Activated CD4-positive, alpha-beta T cell treated with anti-CD3 and anti-CD28 coated beads, Interleukin-2, amount 50 U/mL, for 1 hour (primary cell): ENCODE measurements at regions not wholly inside any gene's neighbourhood (a gene's known extent, or its start where the extent isn't known, plus 50 kb on each side); places are given as distances from the start of the nearest gene placed in this dataset.

Experiments
- DNase-seq: peaks from one replicate; pipeline ENCODE4 v3.0.0-alpha.2; 2020

DNA sequence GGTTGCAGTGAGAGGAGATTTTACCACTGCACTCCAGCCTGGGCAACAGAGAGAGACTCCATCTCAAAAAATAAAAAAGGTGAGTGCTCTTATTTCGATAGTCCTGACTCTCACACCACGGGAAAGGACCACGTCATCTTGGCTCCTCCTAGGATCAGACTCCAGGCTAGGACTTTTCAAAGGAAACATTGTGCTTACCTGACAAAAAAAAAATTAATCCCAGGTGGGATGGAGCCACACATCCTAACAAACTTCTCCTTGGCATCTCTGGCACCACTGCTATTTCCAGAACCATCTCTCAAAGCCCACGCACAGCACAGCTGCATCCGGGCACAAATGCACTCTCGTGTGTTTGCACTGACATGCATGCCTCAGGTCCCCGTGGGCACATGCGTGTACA, 262.4 kb downstream of the ENGASE start:
- DNase-seq, result no peak

DNA sequence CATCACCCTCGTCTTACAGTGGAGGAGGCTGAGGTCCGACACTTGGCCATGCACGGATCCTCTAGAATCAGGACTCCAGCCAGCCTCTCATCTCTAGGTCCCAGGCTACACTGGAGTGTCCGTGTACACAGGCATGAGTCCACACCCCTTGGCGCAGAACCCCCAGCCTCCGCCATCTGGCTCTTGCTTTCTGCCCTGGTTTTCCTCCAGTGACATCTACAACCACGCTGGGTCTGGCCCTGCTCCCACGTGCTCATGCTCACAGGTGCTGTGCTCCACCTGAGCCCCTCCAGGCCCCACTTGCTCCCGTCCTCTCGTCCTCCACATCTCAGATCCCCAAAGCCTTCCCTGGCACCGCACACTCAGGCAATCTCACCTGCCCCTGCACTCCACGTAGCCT, 260.8 kb downstream of the ENGASE start:
- no peak for DNase-seq

DNA sequence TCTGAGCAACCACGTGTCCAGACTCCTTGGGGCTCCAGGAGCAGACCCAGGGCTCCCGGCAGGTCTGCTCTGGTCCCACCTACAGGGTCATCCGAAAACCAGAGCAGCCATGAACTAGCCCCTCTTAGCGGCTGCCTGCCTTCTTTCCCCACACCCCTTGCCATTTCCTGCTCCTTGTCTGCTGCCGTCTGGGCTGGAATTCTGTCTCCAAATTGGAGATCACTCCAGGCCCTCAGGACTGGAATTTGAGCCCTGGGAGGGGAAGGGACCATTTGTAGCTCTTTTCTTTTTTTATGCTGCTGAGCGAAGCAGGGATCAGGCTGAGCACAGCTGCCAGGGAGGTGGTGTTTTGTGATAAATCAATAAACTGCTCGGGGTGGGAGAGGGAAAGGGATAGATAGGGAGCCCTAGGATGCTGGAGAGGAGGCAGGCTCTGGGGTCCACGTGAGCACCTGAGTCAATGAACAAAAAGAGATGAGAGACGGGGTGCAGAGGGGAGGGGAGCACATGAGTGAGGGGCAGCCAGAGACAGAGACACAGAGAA, 257.5 kb downstream of the ENGASE start:
- DNase-seq, result no peak

DNA sequence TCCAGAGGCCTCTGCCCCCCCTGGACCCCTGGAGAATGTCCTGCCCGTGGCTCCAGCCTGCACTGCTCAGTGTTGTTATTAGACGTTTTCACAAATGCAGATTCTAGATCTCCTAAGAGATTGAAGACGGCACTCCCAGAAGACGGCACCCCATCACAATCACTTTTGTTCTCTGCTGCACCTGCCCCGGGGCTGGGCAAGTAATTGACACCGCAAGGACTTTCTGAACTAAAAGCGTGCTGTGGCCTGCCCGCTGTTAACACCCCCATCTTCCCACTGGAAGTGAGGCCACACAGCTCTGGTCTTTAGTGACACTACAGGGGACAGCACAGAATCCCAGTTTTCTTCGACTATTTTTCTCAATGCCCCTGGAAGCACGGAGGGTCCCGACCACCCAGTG, 256.9 kb downstream of the ENGASE start:
- no peak for DNase-seq

DNA sequence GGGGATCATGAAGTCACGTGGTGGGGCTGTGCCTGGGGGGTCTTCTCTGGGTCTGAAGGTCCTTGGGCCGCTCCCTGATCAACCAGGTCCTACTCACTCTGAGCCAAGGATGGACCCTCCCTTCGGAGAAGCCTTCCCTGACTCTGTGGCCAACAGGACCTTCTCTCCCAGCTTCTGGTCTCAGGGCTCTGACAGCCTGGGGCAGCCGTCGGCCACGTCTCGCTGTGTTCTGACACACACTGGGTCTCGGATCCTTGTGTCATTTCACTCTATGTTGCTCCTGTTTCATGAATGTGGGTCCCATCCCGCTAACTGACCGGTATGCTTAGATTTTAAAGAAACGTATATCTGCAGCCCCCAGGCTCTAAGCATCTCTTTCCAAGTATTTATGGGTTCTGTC, 256.1 kb downstream of the ENGASE start:
- DNase-seq, result no peak

DNA sequence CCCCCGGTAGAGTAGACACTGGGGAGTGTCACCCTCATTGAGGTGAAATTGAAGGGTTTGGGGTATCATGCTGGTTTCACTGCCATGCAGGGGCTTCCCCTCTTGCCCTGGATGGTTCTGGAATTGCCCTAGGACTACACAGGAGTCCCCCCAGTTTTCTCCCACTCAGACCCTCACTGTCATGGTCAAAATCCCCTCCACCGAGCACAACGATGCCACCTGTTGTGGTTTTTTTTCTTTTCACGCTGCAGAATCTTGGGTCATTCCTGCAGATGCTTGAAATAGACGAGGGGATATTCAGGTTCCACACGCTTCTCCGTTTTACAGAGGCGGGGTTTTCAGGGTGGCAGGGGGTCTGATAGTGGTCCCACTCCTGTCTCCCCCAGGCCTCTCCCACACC, 255.6 kb downstream of the ENGASE start:
- DNase-seq, result no peak

DNA sequence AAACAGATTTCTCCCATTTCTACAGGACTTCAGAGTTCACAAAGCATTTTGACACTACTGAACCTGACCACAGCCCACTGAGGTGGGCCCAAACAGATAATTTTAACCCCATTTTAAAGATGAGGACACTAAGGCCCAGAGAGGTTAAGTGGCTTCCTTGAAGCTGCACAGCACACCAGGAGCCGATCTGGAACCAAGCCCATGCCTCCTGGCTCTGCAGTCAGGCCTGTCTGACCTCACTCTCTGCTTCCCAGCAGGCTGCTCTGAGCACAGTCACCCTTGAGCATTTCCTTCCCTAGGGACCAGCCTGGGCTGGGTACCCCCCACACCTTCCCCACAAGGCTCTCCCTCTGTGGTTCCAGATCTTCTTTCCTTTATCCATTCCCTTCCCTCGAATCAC, 252.2 kb downstream of the ENGASE start:
- no peak for DNase-seq

DNA sequence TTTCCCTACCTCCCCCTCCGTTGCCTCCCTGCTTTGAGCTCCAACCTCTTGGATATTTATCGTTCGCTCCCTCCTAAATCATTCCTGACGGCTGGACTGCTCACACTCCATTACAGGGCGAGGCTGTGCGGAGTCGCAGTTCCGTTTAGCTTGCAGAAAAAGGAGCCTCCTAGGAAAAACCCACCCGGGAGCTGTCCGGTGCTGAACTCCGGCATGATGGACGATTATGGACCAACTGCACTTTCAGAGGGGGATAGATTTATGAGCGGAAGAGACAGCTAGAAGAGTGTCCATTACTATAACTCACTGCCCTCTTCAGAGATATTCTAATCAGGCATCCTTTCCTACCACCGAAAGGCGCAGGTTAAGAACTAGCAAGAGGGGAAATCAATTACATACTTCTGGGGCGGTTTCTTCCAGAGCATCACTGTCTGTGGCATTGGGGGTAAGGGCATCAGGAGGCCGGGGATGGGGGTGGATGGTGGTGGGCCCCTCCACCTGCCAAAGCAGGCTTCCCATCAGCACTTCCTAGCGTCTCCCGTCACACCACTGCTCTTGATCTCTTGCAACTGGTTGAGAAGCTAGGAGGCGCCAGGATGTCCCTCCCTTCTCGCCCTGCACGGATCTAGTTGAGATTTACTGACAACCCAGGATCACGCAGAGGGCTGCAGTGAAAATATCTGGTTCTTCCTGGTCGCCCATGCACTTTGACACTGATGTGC, 251.2 kb downstream of the ENGASE start:
- no peak for DNase-seq

DNA sequence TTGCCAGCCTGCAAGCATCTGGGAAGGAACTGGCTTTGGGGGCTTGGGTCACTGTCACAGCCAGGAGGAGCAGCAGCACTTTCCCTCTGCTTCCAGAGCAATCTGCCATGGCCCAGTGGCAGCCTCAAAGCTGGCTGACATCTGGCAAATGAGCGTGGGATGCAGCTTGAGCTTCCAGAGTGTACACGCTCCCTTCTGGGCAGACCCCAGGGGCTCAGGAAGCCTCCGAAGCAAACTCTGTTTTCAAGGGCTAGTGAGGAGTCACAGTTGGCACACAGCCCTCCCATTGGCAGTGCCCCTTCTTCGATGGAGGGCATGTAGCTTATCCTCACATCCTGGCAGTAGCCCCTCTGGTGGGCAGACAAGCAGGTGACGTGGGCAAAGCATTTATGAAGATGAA, 249.6 kb downstream of the ENGASE start:
- DNase-seq, result no peak

DNA sequence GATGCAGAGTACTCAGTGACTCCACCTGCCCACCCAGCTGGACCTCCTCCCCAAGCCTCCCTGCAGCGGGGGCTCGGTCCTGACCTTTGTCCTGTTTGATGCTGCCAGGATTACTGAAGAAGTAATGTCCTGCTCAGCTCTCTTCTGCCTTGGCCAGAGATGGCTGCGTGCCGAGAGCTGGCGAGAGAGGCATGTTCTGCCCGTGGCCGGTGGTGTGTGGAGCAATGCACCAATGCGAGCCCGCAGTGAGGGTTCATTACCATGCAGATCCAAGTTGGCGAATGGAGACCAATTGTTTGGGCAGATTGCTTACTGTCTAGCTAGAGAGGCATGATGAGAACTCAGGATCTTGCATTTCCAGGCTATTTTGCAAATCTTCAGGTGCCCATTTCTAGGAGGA, 248.9 kb downstream of the ENGASE start:
- no peak for DNase-seq

DNA sequence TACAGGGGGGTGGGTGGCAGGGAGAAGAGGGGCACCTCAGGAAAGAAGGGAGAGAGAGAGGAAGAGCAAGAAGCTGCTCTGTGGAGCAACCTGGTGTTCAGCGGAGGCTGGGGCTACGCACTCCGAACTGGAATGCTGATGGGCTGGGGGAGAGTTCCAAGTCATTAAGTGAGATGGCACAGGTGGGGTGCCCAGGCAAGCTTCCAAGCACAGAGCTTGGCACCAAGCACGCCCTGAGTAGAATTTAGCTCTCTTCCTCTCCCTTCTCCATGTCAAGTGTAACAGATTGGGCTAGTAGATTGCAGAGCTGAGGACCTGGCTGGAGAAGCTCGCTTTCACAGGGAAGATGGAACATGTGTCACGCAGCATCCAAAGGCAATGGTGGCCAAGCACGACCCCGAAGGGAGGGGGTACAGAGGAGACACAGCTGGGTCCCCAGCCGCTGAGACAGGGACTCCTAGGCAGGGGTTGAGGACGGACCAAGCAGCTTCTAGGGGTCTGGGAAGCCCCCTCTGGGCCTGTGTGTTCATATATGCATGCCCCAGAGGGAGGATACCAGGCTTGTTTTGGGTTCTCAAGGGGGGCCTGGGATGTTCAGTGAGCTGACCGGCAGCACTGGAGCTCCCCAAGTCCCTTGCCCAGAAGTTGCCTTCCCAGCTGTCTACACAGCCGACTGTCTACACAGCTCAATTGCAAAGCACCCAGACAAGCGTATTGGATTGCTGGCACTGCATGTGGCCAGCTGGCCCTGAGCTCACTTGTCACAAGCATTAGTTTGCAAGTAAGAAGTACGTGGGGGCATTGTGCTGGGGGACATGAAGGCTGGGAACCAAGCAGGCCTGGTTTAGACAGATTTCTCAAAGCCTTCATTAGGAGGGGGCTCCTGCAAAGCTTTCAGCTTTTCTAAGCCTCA, 247.8 kb downstream of the ENGASE start:
- DNase-seq, result no peak

DNA sequence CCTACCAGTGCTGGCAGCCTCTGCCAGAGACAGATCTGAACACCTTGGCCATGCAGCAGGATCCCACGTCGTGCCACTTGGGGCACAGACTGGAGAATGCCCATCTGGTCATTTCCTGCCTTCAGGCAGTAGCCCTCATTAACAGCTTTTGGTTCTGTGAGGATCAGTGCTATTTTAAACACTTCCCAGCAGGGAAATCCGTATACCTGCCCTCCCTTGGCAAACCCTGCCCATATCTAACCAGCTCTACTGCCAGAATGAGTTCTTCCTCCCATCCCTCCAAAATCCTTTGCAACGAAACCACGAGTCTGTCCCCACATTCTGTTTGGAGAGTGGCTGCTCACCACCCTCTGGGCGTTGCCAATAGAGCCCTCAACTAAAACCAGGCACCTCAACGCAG, 245.7 kb downstream of the ENGASE start:
- no peak for DNase-seq

DNA sequence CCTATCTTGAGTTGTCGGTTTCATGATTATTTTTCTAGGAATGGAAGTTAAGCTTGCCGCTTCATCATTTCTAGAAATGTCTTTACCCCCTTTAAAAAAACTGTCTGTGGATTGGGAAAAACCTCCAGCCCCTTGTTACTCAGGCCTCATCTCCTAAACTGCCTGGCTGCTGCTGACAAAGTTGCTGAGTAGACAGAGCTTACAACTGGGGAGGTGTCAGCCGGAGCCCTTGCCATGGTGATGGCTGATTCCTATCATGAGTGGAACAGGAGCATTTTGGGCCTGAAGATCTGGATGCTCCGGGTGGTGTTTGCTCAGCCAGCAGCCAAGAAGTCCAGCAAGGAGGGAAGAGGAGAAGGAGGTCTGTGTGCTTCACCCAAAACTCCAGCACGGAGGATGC, 243.3 kb downstream of the ENGASE start:
- no peak for DNase-seq

DNA sequence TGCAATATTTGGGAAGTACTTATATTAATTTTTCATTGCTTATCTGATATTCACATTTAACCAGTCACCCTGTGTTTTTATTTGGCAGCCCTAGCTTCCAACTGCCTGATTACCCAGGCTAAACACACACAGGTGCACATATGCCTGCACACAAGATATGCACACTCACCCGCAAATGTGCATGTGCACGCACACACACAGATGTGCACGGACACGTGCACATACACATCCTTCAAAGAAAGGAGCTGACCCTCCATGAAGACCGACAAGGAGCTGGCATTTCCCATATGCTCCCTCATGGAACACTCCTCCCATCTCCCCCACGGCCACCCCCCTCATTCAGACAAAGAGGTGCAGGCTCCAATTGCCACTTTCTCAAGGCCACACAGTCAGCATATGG, 242.2 kb downstream of the ENGASE start:
- no peak for DNase-seq

DNA sequence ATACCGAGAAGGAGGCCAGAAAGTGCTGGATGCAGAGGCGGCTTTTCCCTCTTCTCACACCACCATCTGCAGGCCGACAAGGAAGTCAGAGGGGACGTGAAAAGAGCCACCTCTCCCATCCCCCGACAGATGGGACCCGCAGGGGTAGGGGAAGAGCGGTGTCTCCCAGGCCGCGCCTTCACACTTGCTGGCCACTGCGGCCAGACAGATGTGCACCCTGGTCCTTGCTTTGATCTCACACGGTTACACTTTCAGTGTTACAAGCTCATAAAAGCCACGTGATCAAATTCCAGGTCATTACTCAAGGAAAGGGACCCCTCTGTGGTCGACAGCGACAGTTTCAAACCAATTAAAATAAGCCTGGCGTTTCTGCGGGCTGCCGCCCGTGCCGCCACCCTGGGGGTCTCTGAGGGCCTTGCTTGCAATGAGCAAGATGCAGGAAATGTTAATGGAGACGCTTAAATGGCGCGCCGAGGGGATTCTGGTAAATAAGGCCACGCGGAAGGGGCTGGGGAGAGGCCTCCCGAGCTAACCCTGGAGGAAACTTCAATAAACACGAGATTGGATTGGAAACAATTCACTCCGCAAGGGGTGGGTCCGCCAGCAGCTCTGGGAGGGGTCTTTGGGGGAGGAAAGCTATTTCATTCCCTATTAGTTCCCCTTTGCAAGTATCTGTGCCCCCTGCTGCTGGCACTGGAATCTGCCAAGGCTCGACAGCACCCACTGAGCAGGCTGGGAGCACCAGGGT, 240.9 kb downstream of the ENGASE start:
- no peak for DNase-seq

DNA sequence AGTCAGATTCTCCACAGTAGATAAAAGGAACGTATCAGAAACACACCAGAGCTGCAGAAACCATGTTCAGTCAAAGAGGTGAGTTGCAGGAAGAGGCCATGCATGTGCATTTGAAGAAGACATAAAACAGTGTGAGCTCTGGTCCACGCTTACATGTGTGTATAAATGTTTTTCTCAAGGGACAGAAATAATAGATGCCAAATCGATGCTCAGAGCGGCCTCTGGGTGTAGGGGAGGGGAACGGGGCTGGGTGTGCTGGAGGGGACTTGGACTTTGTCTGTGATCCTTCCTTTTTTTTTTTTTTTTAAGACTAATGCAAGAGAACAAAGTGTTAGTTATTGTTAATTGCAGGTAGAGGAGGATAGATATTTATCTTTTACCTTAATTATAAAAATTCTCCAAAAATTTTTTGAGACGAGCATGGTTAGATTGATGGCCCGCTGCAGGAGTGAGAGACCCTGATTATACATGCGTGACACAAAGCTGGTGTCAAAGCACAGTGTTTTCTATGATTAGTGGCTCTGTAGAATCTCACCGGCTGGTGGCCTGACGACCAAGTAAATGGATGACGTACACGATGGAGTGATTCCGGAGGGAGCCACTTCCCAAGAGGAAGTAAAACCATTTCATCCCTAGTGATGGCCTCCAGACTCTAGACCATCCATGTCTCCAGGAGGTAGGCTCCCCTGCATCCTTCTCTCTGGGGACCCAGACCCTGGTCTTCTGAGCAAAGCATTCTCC, 240.2 kb downstream of the ENGASE start:
- no peak for DNase-seq

DNA sequence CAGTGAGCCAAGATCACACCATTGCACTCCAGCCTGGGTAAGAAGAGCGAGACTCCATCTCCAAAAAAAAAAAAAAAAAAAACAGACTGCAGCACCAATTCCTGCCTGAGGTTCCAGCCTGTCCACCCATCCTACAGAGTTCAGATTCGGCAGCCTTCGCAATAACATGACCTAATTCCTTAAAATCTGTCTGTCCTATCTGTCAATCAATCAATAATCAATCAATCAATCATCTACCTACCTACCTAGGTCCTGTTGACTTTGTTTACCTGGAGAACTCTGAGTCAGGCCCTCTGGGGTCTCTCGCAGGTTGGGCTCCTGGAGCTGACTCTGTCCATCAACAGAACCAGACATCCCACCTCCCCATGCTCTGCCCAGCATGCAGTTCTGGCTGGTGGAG, 236.7 kb downstream of the ENGASE start:
- DNase-seq, result no peak

DNA sequence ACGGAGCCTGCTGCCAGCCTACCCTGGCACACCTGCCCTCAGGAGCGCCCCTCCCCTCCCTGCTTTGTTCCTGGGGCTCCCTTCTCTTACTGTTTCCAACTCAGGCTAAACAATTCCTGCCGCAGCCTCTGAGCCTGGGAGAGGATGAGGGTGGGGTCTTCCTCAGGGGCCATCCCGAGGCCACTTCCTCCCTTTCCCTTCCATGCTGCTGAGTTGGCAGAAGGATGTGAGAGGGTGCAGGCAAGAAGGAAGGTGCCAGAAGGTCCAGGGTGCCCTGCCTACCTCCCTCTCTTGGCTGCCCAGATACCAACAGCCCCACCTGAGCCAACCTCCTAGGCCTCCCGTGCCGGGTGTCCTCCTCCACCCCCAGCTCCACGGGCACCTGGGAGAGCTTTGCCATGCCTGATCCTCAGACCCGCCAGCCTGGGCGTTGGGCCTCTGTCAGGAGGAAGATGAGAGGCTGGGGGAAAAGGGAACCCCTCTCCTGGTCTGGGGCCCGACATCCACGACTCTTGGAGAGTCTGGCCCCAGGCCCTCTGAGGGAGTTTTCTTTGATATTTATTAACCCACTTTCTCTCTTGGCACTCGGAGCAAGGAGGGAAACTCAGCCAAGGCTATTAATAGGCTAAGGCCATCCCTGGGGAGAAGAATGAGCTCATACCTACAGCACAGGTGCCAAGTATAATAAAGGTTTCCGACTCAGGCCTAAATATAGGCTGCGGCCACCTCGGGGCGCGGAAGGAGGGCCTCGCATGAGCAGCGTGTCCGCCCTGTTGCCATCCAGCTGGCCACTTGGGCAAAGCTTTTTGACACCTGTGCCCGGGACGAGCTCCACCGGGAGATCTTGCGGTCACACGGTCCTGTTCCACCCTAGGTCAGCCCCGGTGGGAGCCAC, 232.0 kb downstream of the ENGASE start:
- DNase-seq, result no peak

DNA sequence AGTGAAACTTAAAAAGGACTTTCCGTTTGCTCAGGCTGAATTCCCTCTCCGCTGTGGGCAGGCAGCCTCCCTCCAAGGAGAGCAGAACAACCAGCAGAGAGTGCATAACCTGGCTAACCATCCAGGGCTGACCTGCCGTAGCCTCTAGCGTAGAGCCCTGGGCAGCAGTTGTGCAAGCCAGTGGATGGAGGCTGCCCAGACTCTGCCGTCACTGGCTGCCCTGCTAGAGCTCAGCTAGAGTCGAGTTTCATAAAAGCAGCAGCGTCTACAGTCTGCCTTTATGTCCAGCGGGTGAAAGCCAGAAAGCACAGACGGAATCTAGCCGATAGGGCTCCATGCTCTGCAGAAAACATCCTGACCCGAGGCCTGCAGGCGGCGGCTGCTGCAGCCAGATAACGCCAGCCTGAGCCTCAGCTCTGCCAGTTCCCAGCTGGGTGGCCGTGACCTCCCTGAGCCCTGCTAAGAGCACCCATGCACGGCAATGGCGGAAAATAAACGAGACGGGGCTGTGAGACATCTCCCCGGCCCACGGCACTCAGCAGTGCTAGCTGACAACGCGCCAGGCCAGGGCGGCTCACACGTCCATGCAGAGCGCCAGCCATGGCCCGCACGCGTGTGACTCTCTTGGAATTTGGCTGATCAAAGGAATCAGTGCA, 231.3 kb downstream of the ENGASE start:
- DNase-seq, result no peak

DNA sequence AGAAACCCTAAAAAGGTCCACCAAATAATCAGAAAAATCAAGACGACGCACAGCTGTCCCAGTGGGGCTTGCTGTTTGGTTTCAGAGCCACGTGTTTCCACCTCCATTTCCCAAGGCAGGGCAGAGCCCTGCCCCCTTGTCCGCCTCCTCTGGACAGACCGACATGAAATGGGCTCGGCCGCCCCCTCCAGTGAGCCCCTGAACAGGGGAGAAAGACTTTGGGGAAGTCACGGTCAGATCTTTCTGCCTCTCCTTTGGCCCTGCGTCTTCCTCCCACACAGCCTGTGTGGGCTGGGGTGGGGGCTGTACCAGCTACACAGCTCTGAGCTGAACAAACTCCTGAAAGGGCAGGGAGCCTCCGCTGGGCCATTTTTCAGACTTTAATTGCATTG, 230.7 kb downstream of the ENGASE start:
- no peak for DNase-seq

DNA sequence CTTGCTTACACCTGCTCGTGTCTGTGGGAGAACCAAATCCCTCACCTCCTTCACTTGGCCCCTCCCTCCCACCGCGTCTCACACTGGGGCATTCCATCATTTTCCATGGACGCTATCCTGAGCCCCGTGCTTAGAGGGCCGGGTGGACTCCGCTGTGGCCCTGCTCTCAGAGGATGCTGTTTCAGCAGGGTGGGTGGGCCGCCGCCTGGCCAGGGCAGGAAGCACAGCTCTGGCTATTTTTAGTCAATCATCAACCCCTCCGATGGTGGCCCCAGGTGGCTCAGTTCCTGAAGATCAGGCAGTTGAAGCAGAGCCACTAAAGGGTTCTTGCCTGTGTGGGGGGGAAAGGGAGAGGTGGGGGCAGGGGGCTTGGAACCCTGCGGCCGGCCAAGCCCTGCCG, 230.3 kb downstream of the ENGASE start:
- no peak for DNase-seq
